ENCODE measurements at regions not wholly inside any gene's neighbourhood (a gene's known extent, or its start where the extent isn't known, plus 50 kb on each side); places are given as distances from the start of the nearest gene placed in this dataset.

DNA sequence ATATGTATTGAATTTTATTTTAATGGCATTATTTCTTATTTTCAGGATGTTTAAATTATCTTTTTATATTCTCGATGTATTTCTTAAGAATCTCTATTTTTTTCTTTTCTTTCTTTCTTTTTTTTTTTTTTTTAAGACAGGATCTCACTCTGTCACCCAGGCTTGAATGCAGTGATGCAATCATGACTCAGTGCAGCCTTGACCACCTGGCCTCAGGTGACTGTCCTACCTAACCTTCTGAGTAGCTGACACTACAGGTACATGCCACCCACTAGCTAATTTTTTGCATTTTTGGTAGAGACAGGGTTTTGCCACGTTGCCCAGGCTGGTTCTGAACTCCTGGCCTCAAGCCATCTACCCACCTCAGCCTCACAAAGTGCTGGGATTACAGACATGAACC, 143.8 kb upstream of the LAMA2 start:
- Histone ChIP-seq H3K4ac (ENCODE audit: low read depth, low read length) (no peak overlapping the region), H3K18ac (ENCODE audit: low read length) (no peak overlapping the region), H3K27ac (ENCODE audit: low read depth, low read length) (no peak overlapping the region), H2AK5ac (ENCODE audit: low read length) (no peak overlapping the region), H3K79me1 (ENCODE audit: low read length) (no peaks in the 10 kb centered on the region), H4K8ac (ENCODE audit: low read depth, low read length) (no peak overlapping the region), H2AFZ (ENCODE audit: insufficient read depth, low read length, poor library complexity) (no peak overlapping the region), H3K27me3 (ENCODE audit: insufficient read depth, low read length) (no peaks in the 10 kb centered on the region), H4K91ac (ENCODE audit: low read depth, low read length) (no peak overlapping the region), H3K36me3 (ENCODE audit: control insufficient read depth in 1 of 2, insufficient read depth in 2 of 2, low read length in 2 of 2) (no peaks in the 10 kb centered on the region), H3K4me3 (ENCODE audit: low read depth, low read length) (no peak overlapping the region), H3K9me3 (ENCODE audit: insufficient read depth, low read depth, low read length) (peaks cover 3% of the 10 kb centered on the region), H3K14ac (ENCODE audit: low read length) (no peak overlapping the region), H3K9ac (ENCODE audit: low read length) (no peak overlapping the region), H3K4me2 (ENCODE audit: low read length) (no peak overlapping the region), H2BK120ac (ENCODE audit: insufficient read depth, low read length, poor library complexity) (no peak overlapping the region), H3K4me1 (ENCODE audit: control insufficient read depth in 1 of 2, insufficient read depth in 2 of 2, low read length in 2 of 2) (peaks cover 0 to 2% of the 10 kb centered on the region in 2 experiments), H3K79me2 (ENCODE audit: control insufficient read depth, insufficient read depth, low read length, poor library complexity) (no peaks in the 10 kb centered on the region), H2BK12ac (ENCODE audit: low read length) (no peak overlapping the region), H4K12ac (ENCODE audit: low read depth, low read length) (no peak overlapping the region), H3K23ac (ENCODE audit: low read length) (no peak overlapping the region), H2BK5ac (ENCODE audit: low read depth, low read length, poor library complexity) (no peak overlapping the region)
- peak; percentile 65 to 86 for DNase-seq
- whole genome bisulfite sequencing (ENCODE audit: extremely low coverage, insufficient coverage, insufficient read length), result no CpG with 5 or more reads among the region's 2 CpGs

DNA sequence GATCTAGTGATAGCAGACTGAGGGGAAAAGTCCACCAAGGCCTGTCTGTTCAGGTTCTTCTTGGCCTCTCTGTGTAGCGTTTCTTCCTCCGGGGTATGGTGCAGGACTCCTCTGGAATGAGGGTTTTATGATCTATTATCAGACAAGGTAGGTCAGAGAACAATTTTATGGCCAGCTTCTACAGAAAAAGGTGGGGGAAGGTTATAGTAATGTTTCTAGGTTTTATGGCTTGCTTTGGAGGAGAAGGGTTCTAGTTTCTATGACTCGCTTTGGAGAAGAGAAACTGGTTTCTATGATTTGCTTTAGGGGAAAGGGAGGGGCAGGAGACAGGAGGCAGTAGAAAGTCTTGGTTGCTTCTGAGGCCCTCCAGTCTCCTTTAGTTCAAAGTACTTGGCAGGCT, 144.8 kb upstream of the LAMA2 start:
- H3K9ac ChIP-seq (ENCODE audit: low read length), result no peak overlapping the region

GRCh38 chr6:128736780-128737179, 146.2 kb upstream of the LAMA2 start:
- Histone ChIP-seq H3K4me3 (ENCODE audit: low read depth, low read length) (no peak overlapping the region), H4K91ac (ENCODE audit: low read depth, low read length) (no peak overlapping the region), H3K4me1 (ENCODE audit: control insufficient read depth in 1 of 2, insufficient read depth in 2 of 2, low read length in 2 of 2) (peaks cover 0 to 2% of the 10 kb centered on the region in 2 experiments), H3K27ac (ENCODE audit: low read depth, low read length) (no peak overlapping the region), H3K14ac (ENCODE audit: low read length) (no peak overlapping the region), H3K23ac (ENCODE audit: low read length) (no peak overlapping the region), H2AK5ac (ENCODE audit: low read length) (no peak overlapping the region), H2AFZ (ENCODE audit: insufficient read depth, low read length, poor library complexity) (no peak overlapping the region), H3K18ac (ENCODE audit: low read length) (no peak overlapping the region), H4K8ac (ENCODE audit: low read depth, low read length) (no peak overlapping the region), H3K79me1 (ENCODE audit: low read length) (no peaks in the 10 kb centered on the region), H3K79me2 (ENCODE audit: control insufficient read depth, insufficient read depth, low read length, poor library complexity) (no peaks in the 10 kb centered on the region), H3K36me3 (ENCODE audit: control insufficient read depth in 1 of 2, insufficient read depth in 2 of 2, low read length in 2 of 2) (no peaks in the 10 kb centered on the region), H3K9me3 (ENCODE audit: insufficient read depth, low read depth, low read length) (no peaks in the 10 kb centered on the region), H2BK5ac (ENCODE audit: low read depth, low read length, poor library complexity) (no peak overlapping the region), H2BK120ac (ENCODE audit: insufficient read depth, low read length, poor library complexity) (no peak overlapping the region), H3K4ac (ENCODE audit: low read depth, low read length) (no peak overlapping the region), H3K27me3 (ENCODE audit: insufficient read depth, low read length) (no peaks in the 10 kb centered on the region), H3K4me2 (ENCODE audit: low read length) (no peak overlapping the region), H3K9ac (ENCODE audit: low read length) (peak overlapping the region; percentile 72), H2BK12ac (ENCODE audit: low read length) (no peak overlapping the region), H4K12ac (ENCODE audit: low read depth, low read length) (no peak overlapping the region)
- no peak for DNase-seq

More for the DNA sequence above, 144.8 kb upstream of the LAMA2 start:
- Histone ChIP-seq H2AFZ (ENCODE audit: insufficient read depth, low read length, poor library complexity) (no peak overlapping the region), H2AK5ac (ENCODE audit: low read length) (no peak overlapping the region), H3K27me3 (ENCODE audit: insufficient read depth, low read length) (no peaks in the 10 kb centered on the region), H3K79me1 (ENCODE audit: low read length) (no peaks in the 10 kb centered on the region), H2BK12ac (ENCODE audit: low read length) (no peak overlapping the region), H3K79me2 (ENCODE audit: control insufficient read depth, insufficient read depth, low read length, poor library complexity) (no peaks in the 10 kb centered on the region), H2BK5ac (ENCODE audit: low read depth, low read length, poor library complexity) (no peak overlapping the region), H3K18ac (ENCODE audit: low read length) (no peak overlapping the region), H3K4ac (ENCODE audit: low read depth, low read length) (no peak overlapping the region), H3K4me2 (ENCODE audit: low read length) (no peak overlapping the region), H3K9me3 (ENCODE audit: insufficient read depth, low read depth, low read length) (peaks cover 3% of the 10 kb centered on the region), H3K36me3 (ENCODE audit: control insufficient read depth in 1 of 2, insufficient read depth in 2 of 2, low read length in 2 of 2) (no peaks in the 10 kb centered on the region), H4K91ac (ENCODE audit: low read depth, low read length) (no peak overlapping the region), H3K27ac (ENCODE audit: low read depth, low read length) (no peak overlapping the region), H4K8ac (ENCODE audit: low read depth, low read length) (no peak overlapping the region), H3K23ac (ENCODE audit: low read length) (no peak overlapping the region), H3K4me1 (ENCODE audit: control insufficient read depth in 1 of 2, insufficient read depth in 2 of 2, low read length in 2 of 2) (peaks cover 0 to 2% of the 10 kb centered on the region in 2 experiments), H4K12ac (ENCODE audit: low read depth, low read length) (no peak overlapping the region), H3K4me3 (ENCODE audit: low read depth, low read length) (no peak overlapping the region), H3K14ac (ENCODE audit: low read length) (no peak overlapping the region), H2BK120ac (ENCODE audit: insufficient read depth, low read length, poor library complexity) (no peak overlapping the region)
- no peak for DNase-seq
- no CpG with 5 or more reads among the region's 3 CpGs for WGBS (ENCODE audit: extremely low coverage, insufficient coverage, insufficient read length)

DNA sequence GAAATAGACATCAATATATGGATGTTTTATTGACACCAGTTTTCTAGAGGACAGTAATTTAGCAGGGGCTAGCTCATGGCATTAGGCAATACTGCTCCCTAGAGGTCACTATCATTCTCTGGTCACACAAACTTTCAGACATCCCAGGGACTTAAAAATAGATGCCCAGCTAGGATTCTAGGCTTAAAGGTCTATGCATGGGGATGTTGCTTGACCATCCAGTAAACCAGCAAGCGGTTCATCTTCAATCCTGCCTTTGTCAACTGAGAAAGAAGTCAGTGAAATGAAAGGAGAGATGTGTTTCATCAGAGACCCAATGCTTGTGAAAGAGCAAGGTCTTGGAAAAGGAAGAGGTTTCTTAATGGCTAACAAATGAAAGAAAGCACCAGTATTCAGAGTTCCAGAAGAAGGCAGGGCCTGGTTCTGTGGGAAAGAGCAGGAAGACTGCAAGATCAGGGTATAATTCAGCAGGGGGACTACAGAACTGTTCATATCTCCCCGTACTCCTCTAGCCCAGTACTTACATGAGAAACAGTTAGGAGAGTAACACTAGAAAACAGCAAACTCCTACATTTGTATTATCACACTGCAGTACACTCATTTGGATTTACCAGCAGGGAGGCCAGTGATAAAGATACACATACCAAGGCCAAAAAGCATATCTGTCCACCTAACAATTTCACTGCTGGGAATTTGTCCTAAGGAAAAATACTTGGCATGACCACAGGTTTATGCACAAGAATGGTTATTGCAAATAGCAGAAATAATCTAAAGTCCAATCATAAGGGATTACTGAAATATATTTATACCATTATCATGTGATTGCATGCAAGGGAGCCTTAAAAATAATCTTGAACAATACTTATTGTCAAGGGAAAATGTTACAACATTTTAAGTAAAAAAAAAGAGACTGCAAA, 151.4 kb upstream of the LAMA2 start:
- H2BK12ac ChIP-seq (ENCODE audit: low read length), result no peak overlapping the region

More for the DNA sequence above, 151.4 kb upstream of the LAMA2 start:
- Histone ChIP-seq H3K4ac (ENCODE audit: low read depth, low read length) (no peak overlapping the region), H3K79me2 (ENCODE audit: control insufficient read depth, insufficient read depth, low read length, poor library complexity) (no peaks in the 10 kb centered on the region), H3K79me1 (ENCODE audit: low read length) (no peaks in the 10 kb centered on the region), H2BK120ac (ENCODE audit: insufficient read depth, low read length, poor library complexity) (no peak overlapping the region), H3K4me3 (ENCODE audit: low read depth, low read length) (no peak overlapping the region), H2AK5ac (ENCODE audit: low read length) (no peak overlapping the region), H3K4me2 (ENCODE audit: low read length) (no peak overlapping the region), H2AFZ (ENCODE audit: insufficient read depth, low read length, poor library complexity) (no peak overlapping the region), H3K9ac (ENCODE audit: low read length) (no peak overlapping the region), H3K9me3 (ENCODE audit: insufficient read depth, low read depth, low read length) (no peaks in the 10 kb centered on the region), H3K36me3 (ENCODE audit: control insufficient read depth in 1 of 2, insufficient read depth in 2 of 2, low read length in 2 of 2) (no peaks in the 10 kb centered on the region), H4K12ac (ENCODE audit: low read depth, low read length) (no peak overlapping the region), H3K27ac (ENCODE audit: low read depth, low read length) (no peak overlapping the region), H3K23ac (ENCODE audit: low read length) (no peak overlapping the region), H4K91ac (ENCODE audit: low read depth, low read length) (no peak overlapping the region), H3K4me1 (ENCODE audit: control insufficient read depth in 1 of 2, insufficient read depth in 2 of 2, low read length in 2 of 2) (no peaks in the 10 kb centered on the region), H3K27me3 (ENCODE audit: insufficient read depth, low read length) (no peaks in the 10 kb centered on the region), H3K14ac (ENCODE audit: low read length) (no peak overlapping the region), H4K8ac (ENCODE audit: low read depth, low read length) (no peak overlapping the region), H3K18ac (ENCODE audit: low read length) (no peak overlapping the region), H2BK5ac (ENCODE audit: low read depth, low read length, poor library complexity) (no peak overlapping the region)
- no CpG with 5 or more reads among the region's 2 CpGs for WGBS (ENCODE audit: extremely low coverage, insufficient coverage, insufficient read length)
- peak; percentile 59 to 87 for DNase-seq
